H1 (cell line): ENCODE measurements at regions not wholly inside any gene's neighbourhood (a gene's known extent, or its start where the extent isn't known, plus 50 kb on each side); places are given as distances from the start of the nearest gene placed in this dataset.

Source experiments
- CTCF ChIA-PET: fragments of 300-600 bp; sonication (Branson Sonifier 250); formaldehyde crosslinking; loops from one replicate; lab custom pipeline; 2021; ENCODE audit not compliant: partially characterized antibody; lab: Charles Lee
- POLR2A ChIA-PET: fragments of 300-600 bp; sonication (Branson Sonifier 250); formaldehyde crosslinking; loops from one replicate; lab custom pipeline; 2021; ENCODE audit warnings: inconsistent platforms; ENCODE audit not compliant: partially characterized antibody; lab: Charles Lee
- DNase-seq, 2 experiments: peaks; one replicate each; pipeline versions ENCODE4 v3.0.0 to v3.0.0-alpha.2; 2010 to 2022; ENCODE audit warnings: low spot score in 2 of 2, low read depth in 1 of 2, mixed read lengths in 1 of 2
- FAIRE-seq: peaks from 2 replicates; lab custom pipeline; 2011; peaks lifted over from hg19 to GRCh38; lab: Jason Lieb, UNC
- H2AFZ ChIP-seq: 2 replicates; pipeline ENCODE4 v1.8.1; 2012; ENCODE audit warnings: low read length, inconsistent platforms
- H2AK5ac ChIP-seq: 2 replicates; pipeline ENCODE4 v1.6.1; 2013; ENCODE audit warnings: low read depth, low read length
- H2BK120ac ChIP-seq: replicated peaks from 2 replicates; pipeline ENCODE3; 2013; ENCODE audit warnings: low read depth, low read length, inconsistent platforms
- H2BK12ac ChIP-seq: 2 replicates; pipeline ENCODE4 v1.6.1; 2013; ENCODE audit warnings: low read depth, low read length
- H2BK15ac ChIP-seq: 2 replicates; pipeline ENCODE4 v1.6.1; 2013; ENCODE audit warnings: low read length
- H2BK20ac ChIP-seq: 2 replicates; pipeline ENCODE4 v1.6.1; 2013; ENCODE audit warnings: low read length
- H2BK5ac ChIP-seq: 2 replicates; pipeline ENCODE4 v1.6.1; 2013; ENCODE audit warnings: low read depth, low read length
- H3K14ac ChIP-seq: 2 replicates; pipeline ENCODE4 v1.6.1; 2013; ENCODE audit warnings: inconsistent platforms; ENCODE audit not compliant: insufficient read length
- H3K18ac ChIP-seq: 2 replicates; pipeline ENCODE4 v1.6.1; 2013; ENCODE audit warnings: low read length; ENCODE audit errors: extremely low read depth
- H3K23ac ChIP-seq: 2 replicates; pipeline ENCODE4 v1.6.1; 2013; ENCODE audit warnings: inconsistent platforms; ENCODE audit not compliant: insufficient read length
- H3K23me2 ChIP-seq: 2 replicates; pipeline ENCODE4 v1.6.1; 2013; ENCODE audit warnings: low read depth, low read length
- H3K27ac ChIP-seq: 2 replicates; pipeline ENCODE4 v1.6.1; 2011; ENCODE audit warnings: low read depth, low read length, inconsistent platforms
- H3K27me3 ChIP-seq, 4 experiments: replicated peaks in 1 of 4; 1 replicate in 1 of 4; 2 replicates in 3 of 4; pipeline versions ENCODE4 v1.6.1 to v1.8.1; 2011 to 2013; ENCODE audit warnings: low read length in 3 of 4, mild to moderate bottlenecking in 3 of 4, inconsistent platforms in 2 of 4, mixed read lengths in 2 of 4, moderate library complexity in 1 of 4; ENCODE audit not compliant: control insufficient read depth in 3 of 4, insufficient read depth in 3 of 4; ENCODE audit errors: extremely low read depth in 1 of 4
- H3K36me3 ChIP-seq, 4 experiments: 2 replicates each; pipeline versions ENCODE4 v1.6.1 to v1.8.1; 2011 to 2013; ENCODE audit warnings: mild to moderate bottlenecking in 4 of 4, low read length in 3 of 4, moderate library complexity in 2 of 4, control low read depth in 1 of 4, inconsistent platforms in 1 of 4; ENCODE audit not compliant: insufficient read depth in 4 of 4, control insufficient read depth in 2 of 4
- H3K4ac ChIP-seq: replicated peaks from 2 replicates; pipeline ENCODE3; 2013; ENCODE audit warnings: low read length, low read depth, mixed read lengths, inconsistent platforms; ENCODE audit not compliant: insufficient read length
- H3K4me1 ChIP-seq, 4 experiments: replicated peaks in 1 of 4; 1 replicate in 1 of 4; 2 replicates in 3 of 4; pipeline versions ENCODE4 v1.6.1 to v1.8.1; 2011 to 2013; ENCODE audit warnings: low read length in 3 of 4, inconsistent platforms in 2 of 4, mixed read lengths in 1 of 4; ENCODE audit not compliant: insufficient read depth in 4 of 4, control insufficient read depth in 3 of 4
- H3K4me2 ChIP-seq, 2 experiments: 2 replicates each; pipeline versions ENCODE4 v1.6.1 to v1.8.1; 2011 to 2013; ENCODE audit warnings: low read depth in 2 of 2, low read length in 2 of 2, control low read depth in 1 of 2, inconsistent platforms in 1 of 2, mild to moderate bottlenecking in 1 of 2; ENCODE audit not compliant: insufficient read depth in 1 of 2
- H3K4me3 ChIP-seq, 4 experiments: fragments of 200-600, 300-600 bp in 1 of 4; sonication (generic), shearing (Covaris generic), sonication (Bioruptor Twin) in 1 of 4; 2 replicates each; pipeline versions ENCODE4 v1.5.1 to v1.8.1; 2011 to 2016; ENCODE audit warnings: low read length in 4 of 4, low read depth in 3 of 4, control low read depth in 2 of 4, inconsistent platforms in 2 of 4, mild to moderate bottlenecking in 2 of 4, mixed read lengths in 1 of 4, moderate library complexity in 1 of 4; ENCODE audit not compliant: insufficient read depth in 2 of 4; ENCODE audit errors: extremely low read depth in 1 of 4
- H3K56ac ChIP-seq: replicated peaks from 2 replicates; pipeline ENCODE3; 2013; ENCODE audit warnings: low read depth, mild to moderate bottlenecking, mixed read lengths, low read length, inconsistent platforms; ENCODE audit not compliant: insufficient read length
- H3K79me1 ChIP-seq: 2 replicates; pipeline ENCODE4 v1.6.1; 2013; ENCODE audit warnings: low read depth, low read length, control low read depth
- H3K79me2 ChIP-seq, 2 experiments: 2 replicates each; pipeline versions ENCODE4 v1.6.1 to v1.8.1; 2012 to 2013; ENCODE audit warnings: low read length in 2 of 2, mild to moderate bottlenecking in 2 of 2, inconsistent platforms in 1 of 2; ENCODE audit not compliant: insufficient read depth in 2 of 2, control insufficient read depth in 1 of 2
- H3K9ac ChIP-seq, 4 experiments: replicated peaks in 1 of 4; 1 replicate in 1 of 4; 2 replicates in 3 of 4; pipeline versions ENCODE4 v1.6.1 to v1.8.1; 2011 to 2013; ENCODE audit warnings: low read depth in 3 of 4, low read length in 3 of 4, control low read depth in 2 of 4, mild to moderate bottlenecking in 2 of 4, moderate library complexity in 2 of 4, inconsistent platforms in 1 of 4; ENCODE audit errors: extremely low read depth in 1 of 4
- H3K9me3 ChIP-seq, 2 experiments: 2 replicates each; pipeline versions ENCODE4 v1.6.1 to v1.8.1; 2012 to 2013; ENCODE audit warnings: mild to moderate bottlenecking in 2 of 2, moderate library complexity in 2 of 2, control low read depth in 1 of 2, inconsistent platforms in 1 of 2, low read depth in 1 of 2, low read length in 1 of 2, mixed read lengths in 1 of 2; ENCODE audit not compliant: insufficient read depth in 2 of 2
- H4K20me1 ChIP-seq, 2 experiments: replicated peaks in 1 of 2; 2 replicates each; pipeline versions ENCODE3 to v1.8.1; 2011 to 2013; ENCODE audit warnings: inconsistent platforms in 2 of 2, low read length in 2 of 2, mild to moderate bottlenecking in 1 of 2; ENCODE audit not compliant: insufficient read depth in 2 of 2, control insufficient read depth in 1 of 2
- H4K5ac ChIP-seq: 2 replicates; pipeline ENCODE4 v1.6.1; 2013; ENCODE audit warnings: low read length, low read depth, mixed read lengths, inconsistent platforms; ENCODE audit not compliant: insufficient read length
- H4K8ac ChIP-seq: 2 replicates; pipeline ENCODE4 v1.8.0; 2013; ENCODE audit warnings: mild to moderate bottlenecking, moderate library complexity, low read length, inconsistent platforms; ENCODE audit not compliant: insufficient read depth; ENCODE audit errors: extremely low read depth
- H4K91ac ChIP-seq: replicated peaks from 2 replicates; pipeline ENCODE3; 2013; ENCODE audit warnings: low read length, mixed read lengths, inconsistent platforms; ENCODE audit not compliant: insufficient read length
- EGR1 ChIP-seq: IDR thresholded peaks from 2 replicates; pipeline ENCODE4 v1.6.1; 2011; ENCODE audit warnings: low read depth, low read length, borderline replicate concordance
- NRF1 ChIP-seq: IDR thresholded peaks from 2 replicates; pipeline ENCODE4 v1.6.1; 2011; ENCODE audit warnings: mild to moderate bottlenecking, low read depth, low read length, improper control_type of control experiment
- SIX5 ChIP-seq: IDR thresholded peaks from 2 replicates; pipeline ENCODE4 v1.6.1; 2011; ENCODE audit warnings: mild to moderate bottlenecking, low read depth, low read length
- WGBS, 2 experiments: shearing (Covaris generic) in 1 of 2; methylation state at CpG; one replicate each; pipeline versions ENCODE4 v1.1.6 to v1.1.7; 2013 to 2015; ENCODE audit warnings: low lambda C conversion rate in 2 of 2, mixed read lengths in 2 of 2, inconsistent platforms in 1 of 2, low coverage in 1 of 2, missing lambda C conversion rate in 1 of 2; ENCODE audit not compliant: insufficient replicate concordance in 2 of 2, insufficient coverage in 1 of 2, insufficient read length in 1 of 2; ENCODE audit errors: extremely low coverage in 1 of 2, missing lambda C conversion rate in 1 of 2; 5-methylcytosine and 5-hydroxymethylcytosine counted together

DNA sequence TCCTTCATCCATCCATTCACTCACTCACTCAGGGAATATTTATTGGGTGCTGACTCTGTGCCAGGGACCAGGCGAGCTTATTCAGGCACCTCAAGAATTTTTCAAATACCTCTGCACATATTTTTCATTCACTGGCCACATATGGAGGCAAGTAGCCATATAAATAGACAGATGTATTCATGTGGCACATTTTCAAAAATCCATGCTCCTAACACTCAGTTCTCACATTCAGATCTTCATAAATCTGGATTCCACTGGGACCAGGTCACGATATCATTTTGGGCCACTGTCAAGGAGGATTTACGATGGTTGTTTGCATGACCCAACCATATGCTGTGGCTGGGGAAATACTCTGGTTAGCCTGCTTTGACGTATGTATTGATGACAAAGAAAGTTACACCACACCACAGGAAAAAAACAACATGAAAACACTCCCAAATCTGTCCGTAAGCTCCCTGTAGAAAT is 241.8 kb upstream of the LRTM1 start:
- no peak overlapping the region for H3K23ac ChIP-seq
- no peak overlapping the region for H2BK15ac ChIP-seq
- no peak overlapping the region for H3K56ac ChIP-seq
- no peak overlapping the region for H2BK20ac ChIP-seq
- ChIA-PET CTCF (interaction anchor here (0.9 to 1.9 kb wide), 3 partner anchors 11 to 736 kb away, joined by 3 to 6 read pairs (median 5); no protein-coding TSS in a partner anchor), POLR2A (no interaction called here)
- no peaks in the 10 kb centered on the region for H3K23me2 ChIP-seq
- no peak overlapping the region for H3K4me2 ChIP-seq
- H3K4me3 ChIP-seq: no peak overlapping the region
- DNase-seq (no peak), FAIRE-seq (no peak)
- H2AK5ac ChIP-seq: no peak overlapping the region
- H2BK120ac ChIP-seq: no peak overlapping the region
- no peaks in the 10 kb centered on the region for H4K20me1 ChIP-seq
- H3K4me1 ChIP-seq: no peaks in the 10 kb centered on the region
- TF ChIP-seq SIX5: no peak
- TF ChIP-seq EGR1: no peak
- no peak for TF ChIP-seq NRF1
- no peak overlapping the region for H3K27ac ChIP-seq
- no peak overlapping the region for H4K8ac ChIP-seq
- 91% methylated on average over 5 of the region's 5 CpGs; no CpG with 5 or more reads in 1 of the 2 experiments for WGBS, 2 experiments
- H4K5ac ChIP-seq: no peak overlapping the region
- no peak overlapping the region for H3K9ac ChIP-seq
- H2BK12ac ChIP-seq: no peak overlapping the region
- H4K91ac ChIP-seq: no peak overlapping the region
- 0 out of 4 replicates have a peak, but pooled peaks cover 0 to 3% of the 10 kb centered on the region in 2 experiments for H3K9me3 ChIP-seq
- H3K18ac ChIP-seq: no peak overlapping the region
- no peak overlapping the region for H3K14ac ChIP-seq
- no peak overlapping the region for H3K4ac ChIP-seq
- H2BK5ac ChIP-seq: no peak overlapping the region
- no peak overlapping the region for H2AFZ ChIP-seq
- no peaks in the 10 kb centered on the region for H3K79me1 ChIP-seq
- no peaks in the 10 kb centered on the region for H3K36me3 ChIP-seq
- H3K27me3 ChIP-seq: peaks cover 0 to 1% (median 0%) of the 10 kb centered on the region in 4 experiments; a peak in 1 of 7 replicates
- H3K79me2 ChIP-seq: no peaks in the 10 kb centered on the region
